Muscle of leg (tissue), 3 donors: ENCODE measurements at regions not wholly inside any gene's neighbourhood (a gene's known extent, or its start where the extent isn't known, plus 50 kb on each side); places are given as distances from the start of the nearest gene placed in this dataset.
"Not testable (repeated sequence)": the region's sequence is repeated elsewhere in the genome, so short reads cannot be mapped to it uniquely, and the experiment has no call there.

Experiments used
- DNase-seq: peaks from one replicate; pipeline ENCODE4 v3.0.0; 2013
- H3K27ac ChIP-seq: one replicate; pipeline ENCODE4 v1.5.1; 2013; ENCODE audit warnings: mild to moderate bottlenecking, low read length, control low read depth
- H3K27me3 ChIP-seq: one replicate; pipeline ENCODE4 v1.6.1; 2013; ENCODE audit warnings: low read length; ENCODE audit not compliant: control insufficient read depth, insufficient read depth
- H3K36me3 ChIP-seq: one replicate; pipeline ENCODE4 v1.6.1; 2013; ENCODE audit warnings: low read length; ENCODE audit not compliant: control insufficient read depth, insufficient read depth
- H3K4me1 ChIP-seq: one replicate; pipeline ENCODE4 v1.6.1; 2013; ENCODE audit warnings: low read length; ENCODE audit not compliant: control insufficient read depth, insufficient read depth
- H3K4me3 ChIP-seq: one replicate; pipeline ENCODE4 v1.5.1; 2013; ENCODE audit warnings: low read length, control low read depth
- H3K9me3 ChIP-seq: replicated peaks from 2 replicates; pipeline ENCODE4 v1.6.1; 2013; ENCODE audit warnings: low read depth, low read length; ENCODE audit not compliant: control insufficient read depth
- WGBS: methylation state at CpG from one replicate; pipeline ENCODE4 v1.1.5; 2013; ENCODE audit warnings: missing lambda C conversion rate; ENCODE audit not compliant: insufficient coverage; 5-methylcytosine and 5-hydroxymethylcytosine counted together

DNA sequence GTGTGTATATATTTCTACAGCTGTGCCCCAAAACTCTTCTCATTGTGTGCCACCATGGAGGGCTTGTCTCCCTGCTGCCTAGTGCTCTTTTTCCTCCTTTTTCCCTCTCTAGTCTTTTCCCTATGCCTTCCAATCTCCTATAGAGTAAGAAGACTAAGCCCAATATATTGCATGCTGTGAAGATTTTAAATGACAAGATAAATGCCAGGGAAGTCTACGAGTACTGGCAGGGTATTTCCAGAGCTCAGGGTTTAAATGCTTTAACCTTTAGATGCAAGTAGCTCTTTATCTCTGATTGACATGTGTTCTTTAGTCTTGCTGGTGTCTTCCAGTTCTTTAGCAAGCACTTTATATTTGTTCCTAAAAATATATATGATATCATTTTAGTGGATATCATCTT is 200.7 kb downstream of the SLITRK1 start:
- no peak overlapping the region for H3K27ac ChIP-seq
- WGBS, result no CpG with 5 or more reads among the region's 1 CpG
- no peak for DNase-seq
- no peaks in the 10 kb centered on the region for H3K9me3 ChIP-seq
- H3K4me1 ChIP-seq, result no peaks in the 10 kb centered on the region
- H3K4me3 ChIP-seq, result no peak overlapping the region
- no peaks in the 10 kb centered on the region for H3K27me3 ChIP-seq
- no peaks in the 10 kb centered on the region for H3K36me3 ChIP-seq

DNA sequence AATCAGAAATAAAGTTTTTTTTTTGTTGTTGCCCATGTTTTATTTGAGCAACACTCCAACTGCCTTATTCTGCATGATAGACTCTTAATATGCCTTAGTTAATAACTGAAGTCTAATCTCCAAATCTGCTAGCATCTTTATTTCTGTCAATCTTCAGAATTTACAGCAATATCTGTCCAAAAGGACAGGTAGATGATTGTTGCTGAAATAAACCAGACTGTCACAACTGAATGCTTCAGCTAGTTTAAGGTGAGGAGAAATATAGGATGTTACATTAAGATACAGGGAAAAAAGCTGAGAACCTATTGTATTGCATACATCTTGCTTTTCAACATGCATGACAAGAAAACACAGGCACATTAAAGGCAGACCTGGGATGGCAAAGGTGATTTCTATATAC is 204.3 kb downstream of the SLITRK1 start:
- no peak overlapping the region for H3K4me3 ChIP-seq
- no peak for DNase-seq
- no peaks in the 10 kb centered on the region for H3K36me3 ChIP-seq
- no peaks in the 10 kb centered on the region for H3K4me1 ChIP-seq
- H3K27me3 ChIP-seq, result no peaks in the 10 kb centered on the region
- no peaks in the 10 kb centered on the region for H3K9me3 ChIP-seq
- H3K27ac ChIP-seq, result no peak overlapping the region

DNA sequence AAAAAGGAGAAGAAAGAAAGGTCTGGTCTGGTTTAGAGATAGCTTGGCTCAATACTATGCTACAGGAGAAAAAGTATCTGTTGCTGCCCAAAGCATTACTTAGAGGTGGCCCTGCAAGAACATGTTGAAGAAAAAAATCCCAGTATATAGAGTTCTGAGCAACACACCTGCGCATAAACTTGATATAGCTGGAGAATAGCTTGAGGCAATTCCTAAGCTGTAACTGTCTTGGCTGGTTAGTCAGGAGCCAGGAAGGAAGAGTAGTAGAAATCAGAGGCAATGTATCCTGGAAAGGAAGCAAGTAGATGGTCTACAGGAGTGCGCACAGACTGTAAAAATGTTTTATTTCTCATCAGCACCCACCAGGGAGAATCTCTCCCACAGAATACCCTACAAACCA is 209.7 kb downstream of the SLITRK1 start:
- Histone ChIP-seq H3K4me1 (no peaks in the 10 kb centered on the region), H3K4me3 (no peak overlapping the region), H3K27me3 (no peaks in the 10 kb centered on the region), H3K36me3 (no peaks in the 10 kb centered on the region), H3K9me3 (peaks cover 10% of the 10 kb centered on the region), H3K27ac (no peak overlapping the region)
- WGBS, result 100% methylated on average over 1 of the region's 2 CpGs
- peak; percentile 14 for DNase-seq

DNA sequence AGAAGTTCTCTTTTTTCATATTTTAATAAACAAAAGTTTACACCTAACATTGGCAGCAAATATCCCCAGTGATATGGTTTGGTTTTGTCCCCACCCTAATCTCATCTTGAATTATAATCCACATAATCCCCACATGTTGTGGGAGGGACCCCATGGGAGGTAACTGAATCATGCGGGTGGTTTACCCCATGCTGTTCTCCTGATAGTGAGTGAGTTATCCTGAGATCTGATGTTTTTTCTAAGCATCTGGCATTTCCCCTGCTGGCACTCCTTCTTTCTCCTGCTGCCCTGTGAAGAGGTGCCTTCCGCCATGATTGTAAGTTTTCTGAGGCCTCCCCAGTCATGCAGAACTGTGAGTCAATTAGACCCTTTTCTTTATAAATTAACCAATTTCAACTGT is 214.7 kb downstream of the SLITRK1 start:
- Histone ChIP-seq H3K27ac (no peak overlapping the region), H3K9me3 (peaks cover 10% of the 10 kb centered on the region), H3K4me1 (no peaks in the 10 kb centered on the region), H3K4me3 (no peak overlapping the region), H3K27me3 (no peaks in the 10 kb centered on the region), H3K36me3 (no peaks in the 10 kb centered on the region)
- no CpG with 5 or more reads among the region's 2 CpGs for WGBS
- DNase-seq, result no peak

DNA sequence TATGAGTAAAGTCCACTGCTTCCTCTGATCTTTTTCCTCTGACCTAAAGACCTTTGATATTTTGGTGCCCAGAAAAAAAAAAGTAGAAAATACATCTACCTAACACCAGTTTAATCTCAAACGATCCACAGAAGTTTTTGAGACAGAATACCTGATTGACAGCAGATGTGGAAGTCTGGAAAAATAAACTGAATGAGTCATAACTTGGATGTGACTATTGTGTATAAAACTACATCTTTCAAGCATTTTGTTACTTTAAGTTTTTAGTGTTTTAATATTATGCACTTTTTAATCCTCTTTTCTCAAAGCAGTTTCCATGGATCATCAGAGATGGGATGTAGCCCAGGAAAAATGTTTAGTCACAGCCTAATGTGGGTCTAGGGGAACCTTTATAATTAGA is 216.1 kb downstream of the SLITRK1 start:
- no CpG with 5 or more reads among the region's 1 CpG for WGBS
- Histone ChIP-seq H3K27me3 (no peaks in the 10 kb centered on the region), H3K36me3 (no peaks in the 10 kb centered on the region), H3K9me3 (peaks cover 10% of the 10 kb centered on the region), H3K4me3 (no peak overlapping the region), H3K27ac (no peak overlapping the region), H3K4me1 (no peaks in the 10 kb centered on the region)
- peak; percentile 82 for DNase-seq

DNA sequence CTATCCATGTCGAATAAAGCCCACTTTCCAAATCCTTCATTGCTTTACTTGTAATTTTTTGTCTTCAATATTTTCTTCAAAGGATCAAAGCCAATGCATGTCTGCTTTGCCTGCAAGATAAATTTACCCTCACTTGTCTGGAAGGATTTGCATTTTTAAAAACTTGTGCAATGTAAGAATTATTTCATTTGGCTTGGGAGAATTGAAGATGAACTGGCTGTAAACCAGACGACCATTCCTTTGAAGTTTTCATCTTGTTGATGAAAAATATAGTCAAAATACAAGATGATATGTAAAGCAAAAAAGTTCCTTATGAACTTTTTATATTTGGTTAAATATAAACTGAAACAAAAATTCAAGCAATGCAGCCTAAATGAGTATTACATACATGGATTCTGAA is 225.0 kb downstream of the SLITRK1 start:
- H3K27me3 ChIP-seq, result no peaks in the 10 kb centered on the region
- no peak for DNase-seq
- no CpG with 5 or more reads among the region's 2 CpGs for WGBS
- no peaks in the 10 kb centered on the region for H3K9me3 ChIP-seq
- no peaks in the 10 kb centered on the region for H3K36me3 ChIP-seq
- H3K27ac ChIP-seq, result no peak overlapping the region
- H3K4me3 ChIP-seq, result no peak overlapping the region
- H3K4me1 ChIP-seq, result no peaks in the 10 kb centered on the region

DNA sequence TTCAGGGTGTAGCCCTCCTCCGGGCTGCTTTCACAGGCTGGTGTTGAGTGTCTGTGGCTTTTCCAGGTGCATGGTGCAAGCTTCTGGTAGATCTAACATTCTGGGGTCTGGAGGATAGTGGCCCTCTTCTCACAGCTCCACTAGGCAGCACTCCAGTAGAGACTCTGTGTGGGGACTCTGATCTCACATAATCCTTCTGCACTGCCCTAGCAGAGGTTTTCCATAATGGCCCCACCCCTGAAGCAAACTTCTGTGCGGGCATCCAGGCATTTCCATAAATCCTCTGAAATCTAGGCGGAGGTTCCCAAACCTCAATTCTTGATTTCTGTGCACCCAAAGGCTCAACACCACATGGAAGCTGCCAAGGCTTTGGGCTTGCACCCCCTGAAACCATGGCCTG is 239.7 kb downstream of the SLITRK1 start:
- DNase-seq, H3K4me3 ChIP-seq, H3K27me3 ChIP-seq, H3K27ac ChIP-seq, H3K4me1 ChIP-seq, H3K9me3 ChIP-seq, H3K36me3 ChIP-seq: not testable (repeated sequence)
- 95% methylated on average over 2 of the region's 3 CpGs for WGBS

DNA sequence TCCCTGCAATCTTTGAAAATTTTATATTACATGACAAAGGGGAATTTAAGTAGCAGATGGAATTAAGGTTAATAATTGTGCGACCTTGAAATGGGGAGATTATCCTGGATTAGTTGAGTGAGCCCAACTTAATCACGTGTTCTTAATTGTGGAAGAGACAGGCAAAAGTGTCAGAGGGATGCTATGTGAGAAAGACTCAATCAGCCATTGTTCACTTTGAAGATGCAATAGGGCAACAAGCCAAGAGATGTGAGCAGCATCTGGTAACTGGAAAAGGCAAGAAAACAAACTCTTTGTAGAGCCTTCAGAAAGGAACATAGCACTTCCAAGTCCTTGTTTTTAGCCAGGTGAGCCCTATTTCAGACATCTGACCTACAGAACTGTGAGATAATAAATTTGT is 247.7 kb downstream of the SLITRK1 start:
- H3K36me3 ChIP-seq, result no peaks in the 10 kb centered on the region
- no peaks in the 10 kb centered on the region for H3K27me3 ChIP-seq
- 100% methylated on average over 1 of the region's 2 CpGs for WGBS
- DNase-seq, result no peak
- no peaks in the 10 kb centered on the region for H3K9me3 ChIP-seq
- no peak overlapping the region for H3K27ac ChIP-seq
- H3K4me3 ChIP-seq, result no peak overlapping the region
- H3K4me1 ChIP-seq, result no peaks in the 10 kb centered on the region

DNA sequence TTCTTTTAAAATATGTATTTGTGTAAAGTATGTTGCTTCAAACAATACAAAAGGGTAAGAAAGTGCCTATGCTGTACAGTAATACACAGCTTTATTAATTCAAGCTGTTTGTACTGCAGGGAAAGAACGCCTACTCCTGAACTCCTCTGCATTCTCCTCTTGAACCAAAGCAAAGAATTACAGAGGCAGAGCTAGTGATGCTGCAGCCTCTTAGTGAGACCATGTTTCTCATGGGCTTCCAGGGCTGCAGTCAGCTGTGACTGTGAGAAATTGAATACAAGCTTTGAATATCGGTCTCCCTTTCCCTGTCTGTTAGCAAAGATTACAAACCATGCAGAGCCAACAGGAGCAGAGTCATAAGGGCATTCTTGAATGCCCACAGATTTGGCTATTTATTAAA is 248.5 kb downstream of the SLITRK1 start:
- 80% methylated on average over 1 of the region's 2 CpGs for WGBS
- H3K36me3 ChIP-seq, result no peaks in the 10 kb centered on the region
- H3K4me3 ChIP-seq, result no peak overlapping the region
- no peak for DNase-seq
- no peak overlapping the region for H3K27ac ChIP-seq
- no peaks in the 10 kb centered on the region for H3K4me1 ChIP-seq
- H3K9me3 ChIP-seq, result no peaks in the 10 kb centered on the region
- no peaks in the 10 kb centered on the region for H3K27me3 ChIP-seq

DNA sequence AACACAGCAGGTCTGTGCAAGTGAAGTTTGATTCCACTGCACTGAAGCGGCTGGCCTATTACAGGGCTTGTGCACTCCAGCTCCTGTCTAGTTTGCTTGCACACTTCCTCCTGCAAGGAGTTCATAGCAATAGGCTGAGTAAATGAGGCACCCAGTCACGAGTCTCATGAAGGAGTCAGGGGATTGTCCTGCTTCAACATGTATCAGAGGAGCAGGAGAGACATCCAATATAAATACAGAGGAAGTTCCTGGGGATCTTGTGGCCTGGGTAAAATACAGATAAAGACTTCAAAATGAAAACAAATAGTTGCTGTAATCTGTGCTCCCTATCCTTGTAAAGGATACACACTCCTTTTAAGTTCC is 259.9 kb downstream of the SLITRK1 start:
- 100% methylated on average over 1 of the region's 2 CpGs for WGBS
- Histone ChIP-seq H3K4me3 (no peak overlapping the region), H3K27me3 (no peaks in the 10 kb centered on the region), H3K9me3 (peaks cover 5% of the 10 kb centered on the region), H3K4me1 (no peaks in the 10 kb centered on the region), H3K27ac (no peak overlapping the region), H3K36me3 (no peaks in the 10 kb centered on the region)
- DNase-seq, result no peak

DNA sequence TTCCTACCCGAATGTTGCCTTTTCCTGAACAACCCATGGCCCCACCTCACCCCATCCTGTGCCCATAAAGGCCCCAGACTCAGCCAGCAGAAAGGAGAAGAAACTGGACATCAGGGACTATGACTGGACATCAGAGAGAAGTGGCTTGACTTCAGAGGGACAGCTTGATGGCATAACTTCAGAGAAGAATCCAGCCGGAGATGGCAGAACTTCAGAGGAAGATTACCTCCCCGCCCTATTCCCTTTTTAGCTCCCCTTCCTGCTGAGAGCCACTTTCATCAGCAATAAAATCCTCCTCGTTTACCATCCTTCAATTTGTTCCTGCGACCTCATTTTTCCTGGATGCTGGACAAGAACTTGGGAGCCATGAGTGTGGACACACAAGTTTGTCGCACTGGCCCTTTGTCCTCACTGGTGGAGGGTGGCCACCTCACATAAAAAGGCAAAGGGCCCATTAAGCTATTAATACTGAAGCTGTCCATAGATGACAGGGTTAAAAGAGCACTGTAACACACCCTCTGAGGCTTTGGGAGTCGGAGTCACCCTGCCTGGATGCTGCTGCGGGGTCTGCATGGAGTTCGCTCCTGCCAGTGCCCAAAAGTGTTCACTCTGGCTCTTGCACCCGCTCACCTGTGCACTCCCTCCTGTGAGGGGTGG is 260.4 kb downstream of the SLITRK1 start:
- Histone ChIP-seq H3K36me3 (no peaks in the 10 kb centered on the region), H3K27me3 (no peaks in the 10 kb centered on the region), H3K4me3 (no peak overlapping the region), H3K9me3 (peaks cover 5% of the 10 kb centered on the region), H3K27ac (no peak overlapping the region), H3K4me1 (no peaks in the 10 kb centered on the region)
- WGBS, result 96% methylated on average over 6 of the region's 10 CpGs
- no peak for DNase-seq
